Tibial nerve (tissue), 4 donors: ENCODE measurements at regions not wholly inside any gene's neighbourhood (a gene's known extent, or its start where the extent isn't known, plus 50 kb on each side); places are given as distances from the start of the nearest gene placed in this dataset.
A peak's percentile ranks its signal among the peaks of the same experiment; 100 is the strongest.

Experiments
- DNase-seq, 2 donors: peaks; one replicate each; pipeline ENCODE4 v3.0.0-alpha.2; 2019; ENCODE audit warnings: low spot score in 2 of 2
- H3K27ac ChIP-seq, 4 donors: fragments of 200-600 bp; sonication (generic) in 3 of 4; one replicate each; pipeline ENCODE4 v1.5.1; 2017 to 2019; ENCODE audit warnings: mild to moderate bottlenecking in 1 of 4
- H3K27me3 ChIP-seq, 2 donors: fragments of 200-600 bp; sonication (generic) in 1 of 2; one replicate each; pipeline versions ENCODE4 v1.5.1 to v1.6.0; 2017 to 2019
- H3K36me3 ChIP-seq, 3 donors: fragments of 200-600 bp; sonication (generic); one replicate each; pipeline ENCODE4 v1.5.1; 2018 to 2019
- H3K4me1 ChIP-seq, 4 donors: fragments of 200-600 bp; sonication (generic) in 3 of 4; one replicate each; pipeline ENCODE4 v1.5.1; 2017 to 2019
- H3K4me3 ChIP-seq, 4 donors: fragments of 200-600 bp; sonication (generic) in 3 of 4; one replicate each; pipeline ENCODE4 v1.5.1; 2017 to 2019; ENCODE audit warnings: mild to moderate bottlenecking in 1 of 4, moderate library complexity in 1 of 4
- H3K9me3 ChIP-seq, 4 donors: fragments of 200-600 bp; sonication (generic) in 3 of 4; one replicate each; pipeline ENCODE4 v1.5.1; 2017 to 2019
- EP300 ChIP-seq, 2 donors: sonication (generic); formaldehyde crosslinking; IDR thresholded peaks; one replicate each; pipeline ENCODE4 v1.6.1; 2017; ENCODE audit warnings: antibody characterized with exemption in 2 of 2, mild to moderate bottlenecking in 1 of 2
- POLR2A ChIP-seq, 2 donors: fragments of 450-650 bp; IDR thresholded peaks; one replicate each; pipeline ENCODE4 v1.6.1; 2017; ENCODE audit warnings: antibody characterized with exemption in 2 of 2, mild to moderate bottlenecking in 2 of 2, moderate library complexity in 2 of 2
- WGBS, 2 donors: methylation state at CpG; one replicate each; pipeline ENCODE4 v1.1.5; 2018; 5-methylcytosine and 5-hydroxymethylcytosine counted together
- TF ChIP-seq, protein P1 (sequence below), 5 experiments: fragments of 200-600 bp in 3 of 5; fragments of 450-650 bp in 2 of 5; sonication (generic) in 3 of 5; IDR thresholded peaks; one replicate each; pipeline ENCODE4 v1.5.1; 2016 to 2019; ENCODE audit warnings: antibody characterized with exemption in 5 of 5, mild to moderate bottlenecking in 3 of 5, moderate library complexity in 2 of 5

DNA sequence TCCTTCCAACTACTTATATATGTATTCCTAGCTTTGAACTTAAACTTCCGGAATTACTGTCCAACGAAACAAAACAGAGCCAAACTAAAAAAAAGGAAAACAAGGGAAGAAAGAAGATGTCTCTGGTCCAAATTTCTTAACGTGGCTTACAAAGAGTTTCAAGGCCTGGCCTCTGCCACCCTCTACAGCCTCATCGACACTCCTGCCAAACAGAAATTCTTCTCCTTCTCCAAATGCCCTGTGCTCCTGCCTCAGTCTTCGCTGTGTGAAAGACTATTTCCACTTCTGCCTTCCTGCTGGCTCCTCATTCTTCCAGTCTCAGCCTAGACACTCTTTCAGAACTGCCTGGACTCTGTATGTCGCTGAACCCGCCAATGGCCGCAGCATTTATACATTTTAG, 249.2 kb downstream of the TXNL1 start:
- Histone ChIP-seq H3K27ac (no peak overlapping the region), H3K27me3 (no peaks in the 10 kb centered on the region), H3K4me3 (no peak overlapping the region), H3K36me3 (no peaks in the 10 kb centered on the region), H3K9me3 (no peaks in the 10 kb centered on the region), H3K4me1 (no peaks in the 10 kb centered on the region)
- TF ChIP-seq EP300 (IDR thresholded peaks at IDR 0.05) = no peak
- TF ChIP-seq, protein P1, sequence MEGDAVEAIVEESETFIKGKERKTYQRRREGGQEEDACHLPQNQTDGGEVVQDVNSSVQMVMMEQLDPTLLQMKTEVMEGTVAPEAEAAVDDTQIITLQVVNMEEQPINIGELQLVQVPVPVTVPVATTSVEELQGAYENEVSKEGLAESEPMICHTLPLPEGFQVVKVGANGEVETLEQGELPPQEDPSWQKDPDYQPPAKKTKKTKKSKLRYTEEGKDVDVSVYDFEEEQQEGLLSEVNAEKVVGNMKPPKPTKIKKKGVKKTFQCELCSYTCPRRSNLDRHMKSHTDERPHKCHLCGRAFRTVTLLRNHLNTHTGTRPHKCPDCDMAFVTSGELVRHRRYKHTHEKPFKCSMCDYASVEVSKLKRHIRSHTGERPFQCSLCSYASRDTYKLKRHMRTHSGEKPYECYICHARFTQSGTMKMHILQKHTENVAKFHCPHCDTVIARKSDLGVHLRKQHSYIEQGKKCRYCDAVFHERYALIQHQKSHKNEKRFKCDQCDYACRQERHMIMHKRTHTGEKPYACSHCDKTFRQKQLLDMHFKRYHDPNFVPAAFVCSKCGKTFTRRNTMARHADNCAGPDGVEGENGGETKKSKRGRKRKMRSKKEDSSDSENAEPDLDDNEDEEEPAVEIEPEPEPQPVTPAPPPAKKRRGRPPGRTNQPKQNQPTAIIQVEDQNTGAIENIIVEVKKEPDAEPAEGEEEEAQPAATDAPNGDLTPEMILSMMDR (IDR thresholded peaks at IDR 0.05) = no peak
- TF ChIP-seq POLR2A (IDR thresholded peaks at IDR 0.05) = no peak
- DNase-seq = no peak
- WGBS, 2 donors = 77 to 79% methylated on average over 8 of the region's 8 CpGs

DNA sequence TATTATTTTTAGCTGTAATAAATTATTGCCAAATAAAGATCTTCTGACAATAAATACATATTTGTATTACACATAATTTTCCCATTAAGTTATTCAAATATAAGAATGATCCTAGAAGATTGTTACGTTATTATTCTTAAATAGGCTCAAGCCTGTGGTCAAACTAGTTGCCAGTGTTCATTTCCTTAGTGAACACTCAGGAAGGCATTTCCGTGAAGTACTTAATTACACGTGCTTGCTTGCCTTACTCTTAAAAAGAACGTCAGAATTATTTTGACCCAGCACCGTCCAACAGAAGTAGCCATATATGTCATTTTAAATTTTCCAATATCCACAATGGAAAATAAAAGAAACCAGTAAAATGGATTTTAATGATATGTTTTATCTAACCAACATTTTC, 249.8 kb downstream of the TXNL1 start:
- TF ChIP-seq, protein P1 (IDR thresholded peaks at IDR 0.05) = no peak
- no peak for TF ChIP-seq POLR2A (IDR thresholded peaks at IDR 0.05)
- no peak for TF ChIP-seq EP300 (IDR thresholded peaks at IDR 0.05)
- no peaks in the 10 kb centered on the region for H3K4me1 ChIP-seq

GRCh38 chr18:56386856-56387255, 251.5 kb downstream of the TXNL1 start:
- H3K27ac ChIP-seq = no peak overlapping the region
- DNase-seq = no peak
- H3K4me3 ChIP-seq = no peak overlapping the region
- peaks cover 0 to 11% (median 0%) of the 10 kb centered on the region in 4 donors for H3K4me1 ChIP-seq
- H3K27me3 ChIP-seq = no peaks in the 10 kb centered on the region
- no peak for TF ChIP-seq EP300 (IDR thresholded peaks at IDR 0.05)
- no peak for TF ChIP-seq POLR2A (IDR thresholded peaks at IDR 0.05)
- TF ChIP-seq, protein P1 (IDR thresholded peaks at IDR 0.05) = no peak
- no peaks in the 10 kb centered on the region for H3K36me3 ChIP-seq
- H3K9me3 ChIP-seq = no peaks in the 10 kb centered on the region

More for the DNA sequence above, 249.8 kb downstream of the TXNL1 start:
- 83 to 85% methylated on average over 5 of the region's 5 CpGs for WGBS, 2 donors
- no peak overlapping the region for H3K4me3 ChIP-seq
- H3K9me3 ChIP-seq = no peaks in the 10 kb centered on the region
- DNase-seq = no peak
- no peaks in the 10 kb centered on the region for H3K36me3 ChIP-seq
- no peaks in the 10 kb centered on the region for H3K27me3 ChIP-seq
- no peak overlapping the region for H3K27ac ChIP-seq

- H3K36me3 ChIP-seq = no peaks in the 10 kb centered on the region
- TF ChIP-seq EP300 (IDR thresholded peaks at IDR 0.05) (no peak), POLR2A (IDR thresholded peaks at IDR 0.05) (no peak)
- TF ChIP-seq, protein P1 (IDR thresholded peaks at IDR 0.05) = no peak
- H3K27me3 ChIP-seq = no peaks in the 10 kb centered on the region
- no peak overlapping the region for H3K27ac ChIP-seq
- WGBS, 2 donors = 71 to 85% methylated on average over 1 of the region's 1 CpG
- H3K4me1 ChIP-seq = peaks cover 0 to 23% (median 0%) of the 10 kb centered on the region in 4 donors
- H3K4me3 ChIP-seq = no peak overlapping the region
- H3K9me3 ChIP-seq = no peaks in the 10 kb centered on the region
- DNase-seq = no peak
These were observed 255.0 kb downstream of the TXNL1 start for GRCh38 chr18:56383349-56383748.

DNA sequence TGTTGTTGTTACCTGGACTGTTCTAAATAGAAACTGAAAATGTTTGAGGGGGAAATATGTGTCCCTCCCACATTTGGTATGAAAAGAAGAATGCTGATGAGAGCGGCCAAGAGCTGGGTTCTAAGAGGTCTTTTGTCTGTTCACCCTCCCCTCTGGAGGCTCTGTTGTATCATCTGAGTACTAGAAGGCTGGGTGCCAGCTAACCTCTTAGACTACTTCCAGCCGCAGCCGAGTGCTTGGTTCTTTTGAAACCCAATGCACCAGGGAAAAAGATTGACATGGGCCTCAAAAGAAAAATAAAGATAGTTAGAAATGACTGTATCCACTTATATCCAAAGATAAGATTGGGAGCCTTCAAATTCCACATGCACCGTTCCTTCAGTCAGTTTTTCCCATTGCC, 255.9 kb downstream of the TXNL1 start:
- H3K36me3 ChIP-seq = no peaks in the 10 kb centered on the region
- peak in 1 of 2 donors; percentile 23 for DNase-seq
- H3K4me3 ChIP-seq = no peak overlapping the region
- no peaks in the 10 kb centered on the region for H3K9me3 ChIP-seq
- H3K4me1 ChIP-seq = peaks cover 0 to 23% (median 0%) of the 10 kb centered on the region in 4 donors
- H3K27me3 ChIP-seq = no peaks in the 10 kb centered on the region
- no peak overlapping the region for H3K27ac ChIP-seq
- TF ChIP-seq, protein P1 (IDR thresholded peaks at IDR 0.05) = no peak
- TF ChIP-seq EP300 (IDR thresholded peaks at IDR 0.05) (no peak), POLR2A (IDR thresholded peaks at IDR 0.05) (no peak)
- WGBS, 2 donors = 13 to 23% methylated on average over 4 of the region's 4 CpGs
